LHCN-M2 (cell line): ENCODE measurements at regions not wholly inside any gene's neighbourhood (a gene's known extent, or its start where the extent isn't known, plus 50 kb on each side); places are given as distances from the start of the nearest gene placed in this dataset.
"Not testable (repeated sequence)": the region's sequence is repeated elsewhere in the genome, so short reads cannot be mapped to it uniquely, and the experiment has no call there.

Source experiments
- DNase-seq: peaks from one replicate; pipeline ENCODE4 v3.0.0-alpha.2; 2012; ENCODE audit warnings: low read depth

DNA sequence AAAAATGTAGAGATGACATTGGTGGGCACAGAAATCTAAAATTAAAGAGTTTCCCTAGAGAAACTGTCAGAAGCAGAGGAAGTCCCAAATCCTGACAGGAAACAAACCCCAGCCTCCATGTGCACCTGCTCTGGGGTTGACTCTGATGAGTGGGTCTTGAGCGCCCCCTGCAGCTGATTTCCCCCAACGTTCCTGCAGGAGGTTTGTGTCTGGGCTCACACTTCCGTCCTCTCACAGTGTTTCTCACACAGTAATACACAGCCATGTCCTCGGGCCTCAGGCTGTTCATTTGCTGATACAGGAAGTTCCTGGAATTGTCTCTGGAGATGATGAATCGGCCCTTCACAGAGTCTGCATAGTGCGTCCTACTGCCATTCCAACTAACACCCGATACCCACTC lies 670.1 kb downstream of the TMEM121 start:
- DNase-seq, result not testable (repeated sequence)

DNA sequence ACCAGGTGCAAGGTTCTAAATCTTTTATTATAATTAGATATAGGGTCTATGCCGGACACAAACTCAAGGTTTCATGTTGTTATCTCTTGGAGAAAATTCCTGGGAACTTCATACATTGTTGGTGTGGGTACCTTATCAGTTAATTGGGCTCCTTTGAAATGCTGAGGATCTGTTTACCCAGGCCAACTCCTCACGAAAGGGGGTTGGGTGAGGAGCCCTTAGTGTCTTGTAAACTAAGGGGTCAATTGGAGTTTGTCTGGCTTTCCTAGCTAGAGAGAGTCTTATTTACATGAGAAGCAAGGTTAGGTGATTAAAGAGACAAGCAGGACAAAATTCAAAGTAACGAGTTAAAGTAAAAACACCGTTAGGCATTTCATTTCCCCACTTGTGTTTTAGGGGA lies 670.9 kb downstream of the TMEM121 start:
- not testable (repeated sequence) for DNase-seq

GRCh38 chr14:106199097-106199496 lies 672.7 kb downstream of the TMEM121 start:
- DNase-seq, result no peak

DNA sequence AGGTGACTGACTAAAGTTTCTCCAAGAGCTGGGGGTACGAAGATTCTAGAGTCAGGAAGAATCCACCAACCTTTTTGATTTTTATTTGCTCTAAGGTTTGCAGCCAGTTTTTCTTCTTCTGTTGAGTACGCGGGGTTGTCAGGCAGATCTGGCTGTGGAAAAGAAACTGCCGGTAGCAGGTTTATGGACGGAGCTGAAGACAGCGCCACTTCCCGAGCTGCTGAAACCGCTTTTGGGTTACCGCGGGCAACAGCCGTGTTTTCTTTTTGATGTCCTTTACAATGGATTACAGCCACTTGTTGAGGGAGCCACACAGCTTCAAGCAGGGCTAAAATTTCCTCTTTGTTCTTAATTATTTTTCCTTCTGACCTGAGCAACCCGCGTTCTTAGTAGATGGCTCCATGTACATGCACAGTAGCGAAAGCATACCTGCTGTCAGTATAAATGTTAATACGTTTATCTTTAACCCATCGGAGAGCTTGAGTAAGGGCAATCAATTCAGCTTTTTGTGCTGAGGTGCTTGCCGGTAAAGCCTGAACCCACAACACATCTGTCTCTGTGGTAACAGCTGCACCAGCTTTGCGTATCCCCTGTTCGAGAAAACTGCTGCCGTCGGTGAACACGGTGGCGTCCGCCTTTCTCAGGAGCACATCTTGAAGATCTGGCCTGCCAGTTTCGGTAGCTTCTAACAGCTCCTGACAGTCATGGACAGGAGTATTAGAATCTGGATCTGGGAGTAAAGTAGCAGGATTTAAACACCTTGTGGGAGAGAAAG lies 674.3 kb downstream of the TMEM121 start:
- DNase-seq, result no peak

GRCh38 chr14:106201376-106201775 lies 675.0 kb downstream of the TMEM121 start:
- DNase-seq, result no peak

GRCh38 chr14:106203438-106203837 lies 677.1 kb downstream of the TMEM121 start:
- DNase-seq, result no peak

GRCh38 chr14:106204063-106204462 lies 677.7 kb downstream of the TMEM121 start:
- no peak for DNase-seq

DNA sequence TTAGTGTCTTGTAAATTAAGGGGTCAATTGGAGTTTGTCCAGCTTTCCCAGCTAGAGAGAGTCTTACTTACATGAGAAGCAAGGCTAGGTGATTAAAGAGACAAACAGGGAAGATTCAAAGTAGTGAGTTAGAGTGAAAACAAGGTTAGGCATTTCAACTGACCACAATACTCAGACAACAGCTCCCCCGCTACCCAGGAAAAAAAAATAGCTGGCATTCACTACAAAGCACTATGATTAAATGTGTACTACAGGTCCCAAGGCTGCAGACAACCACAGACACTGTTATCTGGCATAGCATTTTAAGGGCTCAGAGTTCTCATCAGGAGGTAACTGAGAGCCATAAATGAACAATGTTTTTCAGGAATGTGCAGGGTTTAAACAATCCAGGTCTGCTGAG lies 680.9 kb downstream of the TMEM121 start:
- DNase-seq, result no peak

DNA sequence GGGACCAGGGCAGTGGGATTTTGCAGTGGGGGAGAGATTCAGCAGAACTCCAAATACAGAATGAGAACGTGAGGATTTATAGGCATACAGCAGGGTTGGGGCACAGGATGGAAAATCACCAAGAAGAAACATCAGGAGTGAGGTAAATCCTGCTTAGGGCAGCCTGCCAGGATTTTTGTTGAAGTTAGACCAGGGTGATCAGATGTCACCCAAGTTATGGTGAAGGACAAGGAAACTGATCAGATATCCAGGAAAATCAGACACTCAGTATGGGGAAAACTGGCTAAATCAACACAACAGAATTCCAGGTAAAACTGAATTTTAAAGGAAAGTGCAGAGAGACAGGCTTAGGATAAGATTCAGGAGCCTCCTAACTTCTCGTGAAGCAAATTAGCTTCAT lies 682.4 kb downstream of the TMEM121 start:
- no peak for DNase-seq

DNA sequence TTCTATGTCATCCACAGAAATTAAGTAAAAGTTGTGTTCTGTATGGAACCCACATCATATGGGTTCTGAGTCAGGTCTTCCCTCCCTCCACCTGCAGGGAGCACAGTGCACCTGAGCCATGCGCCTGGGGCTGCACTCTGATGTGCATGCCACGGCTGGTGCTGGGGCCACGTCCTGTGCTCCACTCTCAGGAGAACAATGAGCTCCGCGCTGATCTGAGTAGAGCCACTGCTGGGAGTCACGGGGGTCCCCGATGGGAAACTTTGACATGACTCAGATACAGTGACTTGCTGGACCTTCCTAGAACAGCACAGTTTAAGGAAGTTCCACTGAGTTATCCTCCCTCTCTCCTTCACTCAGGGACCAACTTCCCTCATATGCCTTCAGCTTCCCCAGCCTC lies 683.4 kb downstream of the TMEM121 start:
- no peak for DNase-seq

DNA sequence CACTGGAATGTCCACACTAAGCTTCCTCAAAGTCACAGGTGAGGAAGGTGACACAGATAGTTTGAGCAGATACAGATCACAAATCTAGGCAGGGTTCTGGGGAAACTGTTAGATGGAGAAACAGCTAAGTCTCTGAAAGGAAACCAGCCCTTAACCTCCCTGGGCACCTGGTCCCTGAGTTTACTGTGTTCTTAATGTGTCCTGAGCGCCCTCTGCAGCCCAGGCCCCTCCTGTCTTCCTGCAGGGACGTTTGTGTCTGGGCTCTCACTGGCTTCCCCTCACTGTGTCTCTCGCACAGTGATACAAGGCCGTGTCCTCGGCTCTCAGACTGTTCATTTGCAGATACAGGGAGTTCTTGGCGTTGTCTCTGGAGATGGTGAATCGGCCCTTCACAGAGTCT lies 684.3 kb downstream of the TMEM121 start:
- no peak for DNase-seq

DNA sequence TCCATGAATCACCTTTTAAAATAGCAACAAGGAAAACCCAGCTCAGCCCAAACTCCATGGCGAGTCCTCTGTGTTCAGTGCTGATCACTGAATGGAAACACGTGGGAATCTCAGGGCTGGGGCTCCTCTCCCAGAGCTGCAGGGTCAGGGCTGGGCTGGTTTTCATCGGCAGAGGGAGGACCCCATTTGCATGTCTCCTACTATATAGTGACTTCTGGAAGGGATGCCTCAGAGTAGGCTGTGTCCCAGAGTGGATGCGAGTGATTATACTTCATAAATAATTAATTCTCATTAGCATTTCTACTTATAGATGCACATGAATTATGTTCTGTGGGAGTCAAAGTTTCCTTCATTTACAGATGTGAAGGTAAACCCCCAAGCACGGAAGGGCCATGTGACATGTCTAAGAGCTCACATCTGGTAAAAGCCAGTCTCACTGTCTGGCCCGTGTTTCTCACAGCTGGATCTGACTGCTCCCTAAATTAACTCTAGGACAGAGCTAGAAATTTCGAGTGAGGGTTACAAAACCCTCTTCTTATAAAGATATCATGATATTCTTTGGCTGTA lies 685.0 kb downstream of the TMEM121 start:
- DNase-seq, result no peak

DNA sequence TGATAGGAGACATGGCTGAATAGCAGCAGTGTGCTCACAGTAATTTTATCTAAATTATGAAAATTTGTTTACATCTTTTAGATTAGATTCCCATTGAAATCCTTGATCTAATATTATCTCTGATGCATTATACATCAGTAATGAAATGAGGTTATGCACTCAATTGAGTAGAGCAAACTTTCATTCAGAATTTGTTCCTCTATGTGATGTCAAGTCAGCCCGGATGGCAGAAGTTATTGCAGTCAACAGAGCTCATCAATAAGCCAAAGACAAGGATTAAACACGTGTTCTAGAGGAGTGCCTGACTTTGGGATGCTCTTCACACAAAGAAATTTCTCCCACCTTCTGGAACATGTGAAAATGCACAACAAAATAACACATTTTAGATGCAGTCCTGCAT lies 688.8 kb downstream of the TMEM121 start:
- DNase-seq, result no peak

DNA sequence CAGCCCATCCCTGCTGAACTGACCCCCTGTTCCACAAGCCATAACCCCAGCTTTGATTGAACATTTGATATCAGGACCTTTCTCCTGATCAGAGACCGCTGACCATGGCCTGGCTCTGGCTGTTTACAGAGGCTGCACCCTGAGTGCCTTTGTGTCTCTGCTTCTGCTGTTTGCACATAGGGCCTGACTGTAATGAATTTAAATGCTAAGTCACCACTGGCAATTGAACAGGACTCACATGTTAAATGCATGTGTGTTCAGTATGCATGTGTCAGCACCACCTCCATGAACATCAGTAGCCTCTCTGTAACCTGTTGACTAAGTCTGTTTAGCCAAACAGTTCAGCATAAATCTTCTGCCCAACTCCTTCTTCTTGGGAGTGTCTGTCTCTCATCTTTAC lies 690.3 kb downstream of the TMEM121 start:
- DNase-seq, result no peak

GRCh38 chr14:106218174-106218573 lies 691.8 kb downstream of the TMEM121 start:
- no peak for DNase-seq

- no peak for DNase-seq
Measured at GRCh38 chr14:106222311-106222710, 695.9 kb downstream of the TMEM121 start.

DNA sequence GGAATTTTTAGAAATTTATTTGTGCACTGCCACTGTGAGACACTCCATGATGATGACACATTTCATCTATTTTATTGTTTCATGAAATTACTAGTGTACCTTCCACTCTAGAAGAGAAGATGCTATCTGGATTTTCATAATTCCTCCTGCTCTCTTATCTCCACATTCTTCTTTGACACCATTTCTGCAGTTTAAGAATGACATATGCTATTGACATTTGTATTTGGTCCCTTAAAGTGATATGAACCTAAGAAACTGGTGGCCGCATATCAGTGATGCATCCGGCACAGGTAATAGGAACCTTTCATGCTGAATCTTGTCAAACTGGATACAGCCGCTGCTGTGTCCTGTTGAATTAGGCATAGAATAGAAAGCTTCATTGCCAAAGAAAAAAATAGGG lies 696.3 kb downstream of the TMEM121 start:
- no peak for DNase-seq

DNA sequence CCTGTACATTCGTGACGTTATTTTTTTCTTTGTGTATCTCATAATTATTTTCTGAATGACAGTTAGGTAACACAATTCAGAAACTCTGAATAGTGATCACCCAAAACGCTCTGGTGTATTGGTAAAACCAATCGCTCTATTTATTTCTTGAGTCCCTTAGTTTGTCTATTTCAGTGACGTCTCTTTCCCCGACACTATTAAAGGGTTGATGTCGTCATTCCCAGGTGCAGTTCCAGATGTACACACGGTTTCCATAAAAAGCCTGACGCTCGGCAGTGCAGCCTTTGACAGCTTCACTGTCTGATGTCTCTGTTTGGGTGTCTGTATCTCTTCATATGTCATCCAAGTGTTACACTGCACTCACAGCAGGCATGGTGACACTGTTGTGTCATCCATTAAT lies 701.4 kb downstream of the TMEM121 start:
- DNase-seq, result no peak

DNA sequence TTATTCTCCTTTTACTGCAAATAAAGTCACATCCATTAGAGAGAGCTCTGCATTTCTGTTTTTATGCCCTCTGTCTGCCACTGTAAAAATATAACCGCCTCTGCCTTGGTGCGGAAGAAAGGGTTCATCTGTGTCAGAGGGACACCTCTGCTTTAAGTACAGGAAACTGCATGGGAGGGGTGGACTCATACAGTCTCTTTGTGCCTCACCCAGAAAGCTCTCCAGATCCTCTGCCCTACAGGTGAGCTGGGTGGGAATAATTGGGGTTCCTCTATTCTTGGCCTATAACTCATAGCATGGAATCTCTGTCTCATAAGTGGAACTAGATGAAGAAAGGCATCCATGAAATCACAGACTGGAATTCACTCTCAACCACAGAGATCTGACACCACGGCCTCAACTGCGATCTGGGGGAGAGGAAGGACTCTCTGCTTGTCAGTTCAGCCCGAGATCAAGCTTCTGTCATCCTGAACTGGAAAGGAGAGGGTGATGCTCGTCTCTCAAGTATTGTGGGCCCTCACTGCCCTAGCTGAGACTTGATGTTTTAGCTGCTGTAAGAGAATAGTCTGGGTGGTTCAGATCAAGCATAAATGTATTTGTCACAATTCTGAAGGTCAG lies 702.3 kb downstream of the TMEM121 start:
- no peak for DNase-seq

DNA sequence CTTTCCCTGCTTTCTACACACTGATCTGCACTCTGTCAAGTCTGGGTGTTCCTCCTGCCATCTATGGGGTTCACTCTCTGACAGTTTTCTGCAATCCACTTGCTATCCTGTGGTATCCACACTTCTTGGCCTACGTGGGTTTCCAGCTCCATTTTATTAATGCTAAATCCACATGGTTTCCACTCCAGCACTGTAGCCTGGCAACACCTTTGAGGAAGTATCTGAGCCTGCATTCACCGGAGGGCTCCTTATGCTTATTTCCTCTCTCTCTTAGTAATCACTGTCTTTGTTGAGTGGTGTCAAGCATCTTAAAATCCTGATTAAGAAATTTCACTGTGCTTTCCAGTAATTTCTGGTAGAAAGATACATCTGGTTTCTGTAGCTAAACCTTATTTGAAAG lies 703.7 kb downstream of the TMEM121 start:
- no peak for DNase-seq

- not testable (repeated sequence) for DNase-seq
Measured at GRCh38 chr14:106233191-106233590, 706.8 kb downstream of the TMEM121 start.

DNA sequence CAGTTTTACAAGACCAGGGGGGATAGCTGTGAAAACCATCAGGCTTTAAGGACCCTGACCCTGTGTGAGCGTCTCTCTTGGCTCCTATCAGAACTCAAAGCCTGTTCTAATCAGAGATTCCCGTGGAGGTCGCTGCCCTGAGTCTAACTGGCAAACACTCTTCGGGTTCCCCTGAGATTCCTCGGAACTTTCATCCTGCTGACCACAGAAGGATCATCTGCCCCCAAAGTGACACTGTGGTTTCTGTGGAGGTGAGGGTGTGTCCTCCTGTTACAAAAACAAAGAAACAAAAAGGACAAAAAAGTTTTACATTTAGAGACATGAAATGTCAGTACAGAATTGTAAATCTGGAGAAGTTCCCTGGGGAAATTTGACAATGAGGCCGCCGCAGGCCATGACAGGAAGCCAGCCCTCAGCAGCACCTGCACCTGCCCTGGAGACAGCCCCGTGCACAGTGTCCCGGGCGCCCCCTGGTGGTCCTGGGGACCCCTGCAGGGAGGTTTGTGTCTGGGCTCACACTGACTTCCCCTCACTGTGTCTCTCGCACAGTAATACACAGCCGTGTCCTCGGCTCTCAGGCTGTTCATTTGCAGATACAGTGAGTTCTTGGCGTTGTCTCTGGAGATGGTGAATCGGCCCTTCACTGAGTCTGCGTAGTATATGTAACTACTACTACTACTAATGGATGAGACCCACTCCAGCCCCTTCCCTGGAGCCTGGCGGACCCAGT lies 708.3 kb downstream of the TMEM121 start:
- not testable (repeated sequence) for DNase-seq
